DMS114 treated with DMSO at 0.1 percent for 48 hours (cell line): ENCODE measurements at regions not wholly inside any gene's neighbourhood (a gene's known extent, or its start where the extent isn't known, plus 50 kb on each side); places are given as distances from the start of the nearest gene placed in this dataset.

ENCODE experiments used
- DNase-seq: peaks from one replicate; lab custom pipeline; 2025; ENCODE audit not compliant: unreplicated experiment; lab: John Stamatoyannopoulos, UW

DNA sequence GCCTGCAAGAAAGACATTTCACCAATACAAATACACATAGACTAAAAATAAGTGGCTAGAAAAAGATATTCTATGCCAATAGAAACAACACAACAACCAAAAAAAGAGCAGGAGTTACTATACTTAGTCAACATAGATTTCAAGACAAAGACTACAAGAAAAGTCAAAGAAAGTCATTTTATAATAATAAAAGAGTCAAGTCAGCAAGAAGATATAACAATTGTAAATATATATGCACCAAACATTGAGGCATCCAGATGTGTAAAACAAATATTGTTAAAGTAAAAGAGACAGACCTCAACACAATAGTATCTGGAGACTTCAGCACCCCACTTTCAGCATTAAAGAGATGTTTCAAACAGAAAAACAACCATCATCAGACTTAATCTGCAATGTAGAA, 104.6 kb downstream of the AMY1C start:
- no peak for DNase-seq

DNA sequence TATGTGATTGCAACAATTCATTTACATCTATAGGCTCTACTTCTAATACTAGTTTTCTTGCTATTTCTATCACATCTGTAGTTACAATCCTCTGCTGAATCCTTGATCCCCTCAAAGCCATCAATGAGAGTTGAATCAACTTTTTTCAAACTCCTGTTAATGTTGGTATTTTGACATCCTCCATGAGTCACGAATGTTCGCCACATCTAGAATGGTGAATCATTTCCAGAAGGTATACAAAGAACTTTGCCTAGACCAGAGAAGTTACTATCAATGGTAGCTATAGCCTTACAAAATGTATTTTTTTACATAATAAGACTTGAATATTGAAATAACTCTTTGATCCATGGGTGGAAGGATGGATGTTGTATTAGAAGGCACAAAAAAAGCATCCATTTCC, 110.0 kb downstream of the AMY1C start:
- no peak for DNase-seq

DNA sequence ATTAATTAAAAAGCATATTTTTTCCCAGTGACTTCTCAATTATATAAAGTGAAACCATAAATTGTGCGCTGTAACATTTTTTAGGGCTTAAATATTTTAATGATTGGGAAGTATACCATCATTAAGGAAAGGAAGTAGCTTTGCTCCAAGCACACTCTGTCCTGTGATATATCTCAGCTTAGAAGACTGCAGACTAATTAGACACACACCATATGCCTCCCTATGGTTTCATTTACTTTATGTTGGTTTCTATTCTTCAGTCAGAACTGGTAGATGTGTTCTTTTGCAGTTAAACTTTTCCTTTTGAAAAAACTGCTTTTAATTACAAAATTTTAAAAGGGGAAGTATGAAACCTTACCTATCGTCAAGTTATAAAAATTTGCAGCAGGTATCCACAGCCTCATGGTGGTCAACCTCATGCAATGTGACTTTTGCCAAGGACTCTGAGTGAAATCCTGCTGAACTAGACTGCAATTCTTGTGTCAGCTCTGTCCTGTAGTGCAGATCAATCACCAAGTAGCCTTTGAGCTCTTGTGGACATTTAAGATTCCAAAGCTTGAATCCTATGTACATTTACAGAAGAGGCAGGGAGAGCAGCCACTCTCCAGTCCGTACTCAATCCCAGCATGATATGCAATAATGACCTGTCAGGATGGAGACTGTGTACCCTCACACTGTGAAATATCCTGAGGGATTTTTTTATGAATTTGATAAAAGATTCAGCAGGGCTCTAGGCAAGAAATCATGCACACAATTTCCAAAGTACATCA, 149.1 kb downstream of the AMY1C start:
- no peak for DNase-seq

DNA sequence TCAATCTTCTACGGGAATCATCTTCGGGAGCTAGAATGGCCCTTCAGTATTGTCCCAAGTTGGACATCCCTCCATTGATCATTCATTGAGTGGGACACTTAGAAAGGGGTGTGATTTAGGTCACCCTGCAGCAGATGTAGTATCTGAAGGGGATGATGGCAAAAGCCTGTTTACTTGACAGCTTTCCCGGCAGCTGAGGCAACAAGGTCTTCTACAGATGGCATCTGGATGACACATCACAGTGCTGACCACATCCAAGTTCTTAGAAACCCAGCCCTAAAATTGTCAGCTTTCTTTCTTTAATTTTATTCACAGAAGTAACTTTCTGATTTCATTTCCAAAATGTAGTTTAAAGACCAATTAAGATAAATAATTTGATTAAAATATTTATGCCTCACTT, 150.3 kb downstream of the AMY1C start:
- no peak for DNase-seq

DNA sequence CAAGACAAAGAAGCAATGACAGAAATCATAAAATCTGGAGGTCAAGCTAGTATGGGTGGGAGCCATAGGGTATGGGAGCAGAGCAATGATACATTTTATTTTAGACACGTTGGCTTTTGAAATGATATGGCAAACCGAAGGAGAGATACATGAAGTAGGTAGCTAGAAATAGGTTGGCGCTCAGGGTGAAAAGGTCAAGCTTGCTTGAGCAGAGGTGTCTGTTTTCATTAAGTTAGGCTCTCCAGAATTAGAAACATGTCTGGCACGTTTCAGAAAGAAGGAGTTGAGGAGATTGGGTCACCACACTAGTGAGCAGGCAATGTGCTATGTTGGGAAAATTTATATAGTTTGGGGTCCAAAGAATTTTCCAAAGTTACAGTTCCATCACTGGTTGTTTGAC, 151.4 kb downstream of the AMY1C start:
- no peak for DNase-seq

DNA sequence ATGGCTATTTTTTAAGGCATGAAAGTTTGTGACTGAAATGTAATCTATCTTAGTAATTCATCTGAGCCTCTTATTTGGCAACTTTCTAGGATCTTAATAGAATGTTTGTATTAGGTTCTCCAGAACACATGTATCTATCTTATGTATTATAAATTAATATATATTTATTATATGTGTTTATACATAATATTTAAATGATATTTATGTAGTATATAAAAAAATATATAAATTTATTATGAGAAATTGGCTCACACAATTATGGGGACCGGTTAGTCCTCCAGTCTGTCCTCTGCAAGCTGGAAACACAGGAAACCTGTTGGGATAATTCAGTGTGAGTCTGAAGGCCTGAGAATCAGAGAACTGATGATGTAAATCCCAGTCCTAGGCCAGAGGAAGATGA, 155.7 kb downstream of the AMY1C start:
- DNase-seq, result no peak

DNA sequence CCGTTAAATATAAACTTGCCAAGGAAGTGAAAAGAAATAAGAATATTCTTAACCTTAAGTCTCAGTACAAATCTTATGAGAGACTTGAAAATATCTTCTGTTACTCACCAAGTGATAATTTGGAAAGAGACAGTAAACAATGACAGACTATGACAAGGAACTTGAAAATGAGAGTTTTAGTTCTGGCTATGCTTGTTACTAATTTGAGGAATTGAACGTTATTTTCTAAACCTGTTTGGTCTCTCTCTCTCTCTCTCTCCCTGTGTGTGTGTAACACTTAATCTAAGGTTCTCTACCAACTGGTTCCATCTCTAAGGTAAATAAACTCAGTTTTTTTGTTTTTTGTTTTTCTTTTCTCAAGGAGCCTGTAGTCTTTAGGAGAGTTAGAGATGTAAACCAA, 161.8 kb downstream of the AMY1C start:
- no peak for DNase-seq

DNA sequence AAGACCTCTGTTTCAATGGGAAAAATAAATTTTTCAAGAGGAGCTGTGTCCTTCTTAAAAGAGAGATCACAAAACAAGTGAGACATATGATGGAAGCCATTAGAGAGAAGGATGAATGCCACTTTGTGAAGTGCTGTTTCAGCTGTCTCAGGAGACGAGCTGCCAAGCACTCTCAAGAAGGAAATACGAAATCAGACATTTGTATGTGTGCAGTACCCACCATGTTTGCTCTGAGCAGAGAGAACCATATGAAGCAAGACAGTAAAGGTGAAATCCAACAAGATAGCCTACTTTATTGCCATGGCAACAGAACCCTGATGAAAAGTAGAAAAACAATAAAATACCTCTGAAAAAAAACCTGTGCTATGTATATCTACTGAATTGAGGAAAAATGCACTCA, 168.1 kb downstream of the AMY1C start:
- no peak for DNase-seq

DNA sequence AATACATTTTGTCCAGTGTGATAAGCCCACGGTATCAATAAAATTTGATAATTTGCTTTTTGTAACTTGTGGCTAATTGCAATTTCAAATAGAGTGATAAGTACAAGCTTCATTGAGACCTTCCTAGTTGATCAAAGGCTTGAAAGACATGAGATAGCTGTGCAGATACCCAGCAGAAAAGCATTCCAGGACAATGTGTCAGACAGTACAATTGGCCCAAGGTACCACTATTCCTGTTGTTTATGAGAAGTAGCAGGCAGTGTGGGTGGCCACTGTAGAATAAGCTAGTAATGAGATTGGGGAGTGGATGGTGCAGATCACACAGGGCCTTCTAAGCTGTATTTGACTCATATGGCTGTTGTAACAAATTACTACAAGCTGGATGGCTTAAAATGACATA, 182.2 kb downstream of the AMY1C start:
- no peak for DNase-seq

DNA sequence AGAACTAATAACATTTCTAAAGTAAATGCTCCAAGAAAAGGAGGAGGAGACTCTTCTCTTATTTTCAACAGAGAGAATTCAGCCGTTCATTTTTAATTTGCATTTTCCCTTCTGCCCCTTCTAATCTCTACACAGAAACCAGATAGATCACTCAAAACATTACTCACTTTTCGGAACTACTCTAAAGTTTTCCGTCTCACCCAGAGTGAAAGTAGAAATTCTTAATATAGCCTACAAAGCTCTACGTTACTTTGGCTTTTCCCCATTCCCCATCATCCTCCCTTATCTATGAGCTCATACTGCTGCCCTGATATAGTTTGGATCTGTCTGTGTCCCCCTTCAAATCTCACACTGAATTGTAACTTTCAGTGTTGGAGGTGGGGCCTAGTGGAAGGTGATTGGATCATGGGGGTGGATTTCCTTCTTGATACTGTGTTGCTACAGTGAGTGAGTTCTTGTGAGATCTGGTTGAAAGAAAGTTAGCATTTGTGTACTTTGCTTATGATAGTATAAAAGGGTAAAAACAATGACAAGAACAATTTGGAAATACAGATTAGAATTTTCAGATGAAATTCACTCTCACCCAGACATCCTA, 188.2 kb downstream of the AMY1C start:
- DNase-seq, result no peak

DNA sequence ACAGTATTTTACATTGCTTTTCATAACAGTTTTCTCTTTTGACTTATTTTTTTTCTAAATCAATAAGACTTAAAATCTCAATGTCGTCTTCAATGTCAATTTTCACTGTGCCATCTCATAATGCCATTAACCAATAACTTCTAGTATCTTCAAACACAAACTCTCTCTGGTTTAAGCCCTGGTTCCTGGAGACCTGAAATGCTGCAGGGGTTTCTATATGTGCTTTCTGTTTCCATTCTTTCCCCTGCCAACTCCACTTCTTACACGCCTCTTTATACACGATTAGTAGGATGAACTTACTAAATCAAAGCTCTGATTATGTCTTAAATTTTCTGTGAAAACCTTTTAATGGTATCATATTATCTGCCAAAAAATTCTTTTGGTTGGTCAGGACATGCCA, 191.4 kb downstream of the AMY1C start:
- DNase-seq, result no peak

DNA sequence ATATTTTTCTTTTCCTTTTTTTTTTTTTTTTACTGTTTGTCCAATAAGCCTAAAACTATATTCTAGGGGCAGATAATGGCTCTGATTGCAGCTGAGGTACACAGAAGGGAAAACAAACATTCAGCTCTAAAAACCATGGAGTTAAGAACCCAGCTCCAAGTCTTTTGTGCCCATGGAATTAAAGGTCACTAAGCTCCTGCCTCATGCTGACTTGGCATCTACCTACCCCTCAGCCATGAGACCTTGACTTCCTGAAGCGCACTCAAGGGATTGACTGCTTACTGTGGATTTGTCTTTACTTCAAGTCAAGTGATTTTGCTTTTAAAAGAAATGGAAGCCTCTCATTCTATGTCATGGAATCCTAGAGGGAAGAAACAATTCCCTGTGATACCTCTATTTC, 192.3 kb downstream of the AMY1C start:
- DNase-seq, result no peak

DNA sequence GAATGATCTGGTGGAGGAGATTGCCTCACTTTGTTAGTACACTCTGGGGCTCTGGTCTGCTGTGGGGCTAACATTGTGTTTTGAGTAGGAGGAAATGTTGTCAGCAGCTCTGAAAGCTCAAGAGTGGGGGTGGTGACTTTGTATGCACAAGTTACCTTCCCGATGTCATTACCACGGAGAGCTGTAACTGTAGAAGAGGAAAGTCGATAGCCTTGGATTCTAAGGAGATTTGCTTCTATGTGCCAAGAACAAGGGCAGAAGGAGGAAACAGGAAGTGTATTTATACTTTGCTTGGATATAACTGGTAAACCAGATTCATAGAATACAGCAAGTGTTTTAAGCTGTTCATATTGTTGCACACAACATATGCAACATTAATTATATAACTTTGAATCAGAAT, 196.1 kb downstream of the AMY1C start:
- DNase-seq, result no peak

DNA sequence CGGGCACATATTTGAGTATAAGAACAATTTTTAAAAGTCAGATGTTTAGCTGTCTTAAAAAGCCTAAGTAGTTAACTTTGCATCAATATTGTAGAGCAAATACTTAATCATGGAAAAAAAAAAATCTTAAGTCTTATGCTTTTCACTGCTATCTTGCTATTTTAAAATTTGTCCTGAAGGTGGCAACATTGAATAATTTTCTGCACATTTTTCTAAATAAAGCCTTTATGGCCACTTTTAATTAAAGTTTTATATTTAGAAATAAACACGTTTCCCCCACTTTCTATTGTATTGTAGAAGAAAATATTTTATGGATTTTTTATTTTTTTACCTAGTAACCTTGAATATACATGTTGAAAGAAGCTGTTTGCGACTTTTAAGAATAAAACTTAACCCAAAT, 198.8 kb downstream of the AMY1C start:
- DNase-seq, result peak; percentile 10

DNA sequence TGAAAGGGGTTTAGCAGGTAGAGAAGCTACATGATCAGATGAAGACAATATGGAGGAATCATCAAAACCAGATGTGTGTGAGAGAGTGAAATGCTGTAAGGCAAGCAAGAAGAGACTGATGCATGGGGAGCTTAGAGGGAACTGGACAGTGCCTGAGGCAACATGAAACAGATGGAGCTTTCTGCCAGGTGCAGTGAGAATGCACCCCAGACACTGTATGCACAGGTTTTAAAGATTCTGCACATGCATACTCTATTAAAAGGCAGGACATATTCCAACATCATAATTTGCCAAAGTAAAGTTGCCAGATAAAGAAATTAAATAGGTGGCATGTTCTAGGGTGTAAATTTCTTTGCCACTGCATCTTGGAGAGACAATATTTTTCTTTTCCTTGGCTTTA, 200.1 kb downstream of the AMY1C start:
- no peak for DNase-seq

DNA sequence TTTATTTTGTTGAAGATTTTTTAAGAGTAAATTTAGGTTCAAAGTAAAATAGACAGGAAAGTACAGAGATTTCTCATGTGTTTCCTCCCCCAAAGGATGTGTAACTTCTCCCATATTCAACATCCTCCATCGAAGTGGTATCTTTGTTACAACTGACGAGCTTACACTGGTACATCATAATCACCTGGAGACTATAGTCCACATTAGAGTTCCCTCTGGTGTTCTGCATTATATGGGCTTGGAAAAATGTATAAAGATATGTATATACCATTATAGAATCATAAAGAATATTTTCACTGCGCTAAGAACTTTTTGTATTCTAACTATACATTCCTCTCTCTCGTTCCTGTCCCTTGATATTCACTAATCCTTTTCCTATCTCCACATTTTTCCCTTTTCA, 203.7 kb downstream of the AMY1C start:
- no peak for DNase-seq

DNA sequence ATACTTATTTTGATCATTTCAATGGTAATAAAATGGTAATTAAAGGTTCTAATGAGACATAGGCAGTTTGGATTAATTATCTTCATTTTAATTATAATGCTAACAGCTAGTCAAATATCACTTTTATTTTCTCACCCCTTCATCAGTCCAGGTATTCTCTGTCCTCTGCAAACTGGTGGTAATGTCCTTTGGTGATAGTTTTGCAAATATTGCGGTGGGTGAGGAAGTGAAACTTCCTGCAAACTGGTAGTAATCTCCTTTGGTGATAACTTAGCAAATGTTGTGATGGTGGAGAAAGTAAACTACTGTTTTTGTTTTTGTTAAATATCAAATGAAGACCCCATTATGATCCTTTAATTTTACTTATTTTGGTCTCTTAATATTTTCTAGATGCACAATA, 209.0 kb downstream of the AMY1C start:
- no peak for DNase-seq

DNA sequence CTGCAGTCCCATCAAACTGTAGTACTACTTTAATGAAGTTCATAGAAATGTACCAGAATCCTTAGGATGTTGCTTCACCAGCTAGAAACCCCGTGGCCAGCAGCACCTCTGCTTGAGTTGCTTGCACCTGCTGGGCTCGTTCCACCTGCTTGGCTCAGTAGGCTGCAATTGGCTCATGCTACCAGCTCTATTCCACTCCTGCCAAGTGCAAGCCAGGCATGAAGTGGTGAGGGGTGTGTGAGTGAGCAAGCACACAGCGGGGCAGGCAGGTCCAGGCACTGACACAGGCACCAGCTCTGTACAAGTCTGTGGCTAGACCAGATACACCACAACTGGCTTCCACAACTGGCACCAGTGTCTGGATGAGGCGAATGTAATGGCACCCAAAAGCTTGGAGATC, 209.9 kb downstream of the AMY1C start:
- DNase-seq, result no peak

DNA sequence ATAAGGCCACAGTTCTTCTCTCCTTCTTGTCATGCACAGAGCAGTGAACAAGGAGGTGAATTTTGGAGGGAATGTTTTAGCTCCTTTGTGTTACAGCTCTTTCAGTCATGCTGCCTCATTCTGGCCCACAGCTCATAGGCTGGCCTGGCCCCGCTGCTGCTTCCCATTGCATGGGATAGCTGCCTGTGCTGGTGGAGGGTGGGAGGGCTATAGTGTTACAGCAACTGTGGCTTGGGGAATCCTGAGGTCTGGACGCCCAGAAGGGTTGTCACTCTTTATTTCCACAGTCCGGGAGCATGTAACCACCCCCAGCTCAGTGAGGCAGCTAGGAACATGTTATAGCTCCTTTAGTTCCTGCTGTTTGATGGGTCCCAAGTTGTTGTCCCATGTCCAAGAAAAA, 210.3 kb downstream of the AMY1C start:
- no peak for DNase-seq

DNA sequence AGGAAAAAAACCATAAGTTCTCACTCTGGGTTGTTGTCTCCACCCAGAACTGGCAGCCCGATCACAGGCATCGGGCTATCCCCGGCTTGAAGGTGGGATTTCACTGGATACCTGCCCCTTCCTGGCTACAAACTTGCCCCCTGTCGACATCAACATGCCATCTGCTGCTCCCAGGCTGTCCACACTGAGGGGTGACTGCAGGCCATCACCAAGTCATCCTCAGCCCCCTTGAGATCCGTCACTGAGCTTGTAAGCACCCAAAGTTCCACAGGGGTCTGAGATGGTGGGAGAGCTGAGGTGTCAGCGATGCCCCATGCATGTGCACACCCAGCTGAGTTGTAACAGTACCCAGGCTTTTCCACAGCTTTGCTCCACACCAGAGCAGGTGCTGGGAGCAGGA, 211.0 kb downstream of the AMY1C start:
- DNase-seq, result no peak

DNA sequence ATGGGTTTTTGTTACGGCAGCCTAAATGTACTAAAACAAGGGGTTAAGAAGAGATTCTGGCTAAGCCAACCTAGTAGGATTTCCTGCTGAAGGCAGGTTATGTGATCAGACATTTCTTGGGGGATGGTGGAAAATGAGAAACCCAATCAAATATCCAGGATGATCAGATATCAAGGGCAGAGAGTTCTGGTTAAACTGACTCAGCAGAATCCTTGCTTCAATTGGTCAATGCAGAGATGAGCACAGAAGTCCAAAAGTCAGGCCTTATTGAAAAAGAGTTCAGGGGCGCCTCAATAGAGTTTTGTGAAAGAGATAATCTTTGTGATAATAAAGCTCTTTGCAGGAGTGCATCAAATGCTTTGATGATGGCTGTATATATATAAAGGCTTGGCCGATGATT, 237.1 kb downstream of the AMY1C start:
- no peak for DNase-seq

DNA sequence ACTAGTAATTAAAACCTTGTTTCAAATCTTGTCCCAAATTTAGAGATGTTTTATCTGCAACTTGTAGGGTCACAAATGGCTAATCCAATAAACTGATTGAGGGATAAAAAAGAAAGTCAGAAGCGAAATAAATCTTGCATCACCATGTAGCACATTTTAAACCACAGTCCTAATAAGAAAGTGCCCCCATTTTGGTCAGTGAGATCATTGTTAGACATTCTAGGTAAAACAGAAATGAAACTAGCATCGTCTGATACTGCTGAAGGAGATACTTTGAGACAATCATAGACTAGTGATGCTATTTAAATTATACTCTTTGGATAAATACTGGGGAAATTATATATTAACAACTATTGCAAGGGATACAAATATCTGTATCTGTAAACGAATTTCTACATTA, 247.9 kb downstream of the AMY1C start:
- DNase-seq, result no peak
